Gastroesophageal sphincter (tissue), 4 donors: ENCODE measurements at regions not wholly inside any gene's neighbourhood (a gene's known extent, or its start where the extent isn't known, plus 50 kb on each side); places are given as distances from the start of the nearest gene placed in this dataset.

ENCODE experiments used
- ATAC-seq: fragments of 150-250 bp; one replicate; pipeline ENCODE4 v1.9.1; 2016; ENCODE audit warnings: mild to moderate bottlenecking, moderate library complexity
- H3K27ac ChIP-seq, 4 donors: fragments of 200-600 bp; sonication (generic) in 3 of 4; 1 replicate in 3 of 4; 2 replicates in 1 of 4; pipeline ENCODE4 v1.5.1; 2016 to 2019
- H3K27me3 ChIP-seq: fragments of 200-600 bp; sonication (generic); one replicate; pipeline ENCODE4 v1.5.1; 2019
- H3K36me3 ChIP-seq, 2 donors: fragments of 200-600 bp; sonication (generic); one replicate each; pipeline ENCODE4 v1.5.1; 2019; ENCODE audit warnings: control low read depth in 1 of 2
- H3K4me1 ChIP-seq, 3 donors: fragments of 200-600 bp; sonication (generic); 1 replicate in 2 of 3; 2 replicates in 1 of 3; pipeline ENCODE4 v1.5.1; 2016 to 2019; ENCODE audit warnings: control low read depth in 2 of 3
- H3K4me3 ChIP-seq, 2 donors: fragments of 200-600 bp; sonication (generic); one replicate each; pipeline ENCODE4 v1.5.1; 2019; ENCODE audit warnings: mild to moderate bottlenecking in 1 of 2, moderate library complexity in 1 of 2
- H3K9me3 ChIP-seq, 3 donors: fragments of 200-600 bp; sonication (generic); one replicate each; pipeline ENCODE4 v1.5.1; 2017 to 2019; ENCODE audit warnings: control low read depth in 2 of 3
- CTCF ChIP-seq, 4 experiments: fragments of 200-600 bp in 2 of 4; fragments of 450-650 bp in 2 of 4; sonication (generic) in 1 of 4; IDR thresholded peaks; one replicate each; pipeline ENCODE4 v1.5.1; 2017 to 2019; ENCODE audit warnings: antibody characterized with exemption in 4 of 4, mild to moderate bottlenecking in 2 of 4, moderate library complexity in 2 of 4
- EP300 ChIP-seq: sonication (generic); formaldehyde crosslinking; IDR thresholded peaks from one replicate; pipeline ENCODE4 v1.6.1; 2017; ENCODE audit warnings: antibody characterized with exemption, mild to moderate bottlenecking
- POLR2A ChIP-seq, 2 donors: fragments of 450-650 bp; IDR thresholded peaks; one replicate each; pipeline ENCODE4 v1.6.1; 2017; ENCODE audit warnings: antibody characterized with exemption in 2 of 2, mild to moderate bottlenecking in 2 of 2, moderate library complexity in 1 of 2
- POLR2AphosphoS5 ChIP-seq: sonication (generic); formaldehyde crosslinking; IDR thresholded peaks from one replicate; pipeline ENCODE4 v1.6.1; 2017; ENCODE audit warnings: antibody characterized with exemption
- WGBS, 2 donors: methylation state at CpG; one replicate each; pipeline ENCODE4 v1.1.5; 2018; ENCODE audit warnings: low coverage in 1 of 2; 5-methylcytosine and 5-hydroxymethylcytosine counted together

- Histone ChIP-seq H3K27me3 (no peaks in the 10 kb centered on the region), H3K27ac (no peak overlapping the region), H3K36me3 (no peaks in the 10 kb centered on the region), H3K9me3 (peaks cover 0 to 7% (median 0%) of the 10 kb centered on the region in 3 donors), H3K4me3 (no peak overlapping the region), H3K4me1 (peaks cover 0 to 11% (median 0%) of the 10 kb centered on the region in 3 donors)
- 50 to 91% methylated on average over 2 to 6 of the region's 22 CpGs for WGBS, 2 donors
- ATAC-seq = no peak
- TF ChIP-seq EP300 (no peak), POLR2A (IDR thresholded peaks at IDR 0.05) (no peak)
Measured at GRCh38 chr11:69400771-69401590, 80.5 kb upstream of the LINC01488 start.

GRCh38 chr11:69401715-69402114 is 79.7 kb upstream of the LINC01488 start:
- no peak overlapping the region for H3K27ac ChIP-seq
- TF ChIP-seq POLR2AphosphoS5 = no peak
- no peak for TF ChIP-seq CTCF (IDR thresholded peaks at IDR 0.05)
- no peak for TF ChIP-seq EP300
- no peak for TF ChIP-seq POLR2A (IDR thresholded peaks at IDR 0.05)
- ATAC-seq = no peak
- H3K4me3 ChIP-seq = no peak overlapping the region
- H3K4me1 ChIP-seq = peaks cover 0 to 11% (median 0%) of the 10 kb centered on the region in 3 donors
- WGBS, 2 donors = 82 to 100% methylated on average over 2 to 5 of the region's 5 CpGs
- H3K9me3 ChIP-seq = peaks cover 0 to 7% (median 0%) of the 10 kb centered on the region in 3 donors
- H3K36me3 ChIP-seq = no peaks in the 10 kb centered on the region
- no peaks in the 10 kb centered on the region for H3K27me3 ChIP-seq

GRCh38 chr11:69402251-69402887 is 79.1 kb upstream of the LINC01488 start:
- 0 to 79% methylated on average over 1 to 3 of the region's 4 CpGs for WGBS, 2 donors
- Histone ChIP-seq H3K36me3 (no peaks in the 10 kb centered on the region), H3K27ac (no peak overlapping the region), H3K4me1 (peaks cover 0 to 11% (median 0%) of the 10 kb centered on the region in 3 donors), H3K4me3 (no peak overlapping the region), H3K27me3 (no peaks in the 10 kb centered on the region), H3K9me3 (peaks cover 0 to 7% (median 0%) of the 10 kb centered on the region in 3 donors)
- ATAC-seq = no peak
- TF ChIP-seq POLR2AphosphoS5 (no peak), POLR2A (IDR thresholded peaks at IDR 0.05) (no peak), CTCF (IDR thresholded peaks at IDR 0.05) (no peak), EP300 (no peak)

- no peak for TF ChIP-seq POLR2A (IDR thresholded peaks at IDR 0.05)
- no peak for TF ChIP-seq POLR2AphosphoS5
- TF ChIP-seq CTCF (IDR thresholded peaks at IDR 0.05) = no peak
- TF ChIP-seq EP300 = no peak
- Histone ChIP-seq H3K27ac (no peak overlapping the region), H3K27me3 (no peaks in the 10 kb centered on the region), H3K4me1 (peaks cover 0 to 8% (median 0%) of the 10 kb centered on the region in 3 donors), H3K36me3 (no peaks in the 10 kb centered on the region), H3K9me3 (peaks cover 0 to 7% (median 0%) of the 10 kb centered on the region in 3 donors), H3K4me3 (no peak overlapping the region)
- no peak for ATAC-seq
- 80 to 96% methylated on average over 4 to 7 of the region's 8 CpGs for WGBS, 2 donors
Measured at GRCh38 chr11:69403556-69404215, 77.8 kb upstream of the LINC01488 start.

- 76 to 91% methylated on average over 3 of the region's 3 CpGs for WGBS, 2 donors
- Histone ChIP-seq H3K9me3 (peaks cover 0 to 7% (median 0%) of the 10 kb centered on the region in 3 donors), H3K4me3 (no peak overlapping the region), H3K4me1 (no peaks in the 10 kb centered on the region), H3K36me3 (no peaks in the 10 kb centered on the region), H3K27me3 (peaks cover 9% of the 10 kb centered on the region), H3K27ac (no peak overlapping the region)
- TF ChIP-seq POLR2A (IDR thresholded peaks at IDR 0.05) (no peak), EP300 (no peak), POLR2AphosphoS5 (no peak), CTCF (IDR thresholded peaks at IDR 0.05) (no peak)
- no peak for ATAC-seq
Measured at GRCh38 chr11:69406060-69406459, 75.4 kb upstream of the LINC01488 start.
